CD4-positive, alpha-beta T cell (primary cell): ENCODE measurements at regions not wholly inside any gene's neighbourhood (a gene's known extent, or its start where the extent isn't known, plus 50 kb on each side); places are given as distances from the start of the nearest gene placed in this dataset.

Source experiments
- ATAC-seq: fragments of 200-7000 bp; cut with Tn5 transposase; one replicate; pipeline ENCODE4 v1.10.0; 2022; ENCODE audit warnings: mild to moderate bottlenecking; ENCODE audit not compliant: poor library complexity
- CTCF ChIA-PET: fragments of 350-600 bp; sonication (Branson Sonifier 250); formaldehyde crosslinking; loops from one replicate; lab custom pipeline; 2021; ENCODE audit warnings: antibody characterized with exemption, inconsistent platforms; lab: Charles Lee
- POLR2A ChIA-PET: fragments of 350-600 bp; sonication (Branson Sonifier 250); formaldehyde crosslinking; loops from one replicate; lab custom pipeline; 2021; ENCODE audit warnings: antibody characterized with exemption, inconsistent platforms; lab: Charles Lee
- DNase-seq, 14 experiments: peaks; one replicate each; pipeline ENCODE4 v3.0.0-alpha.2; 2013 to 2020; ENCODE audit warnings: mixed read lengths in 2 of 14
- H3K27ac ChIP-seq, 2 donors: one replicate each; pipeline versions ENCODE4 v1.5.1 to v1.7.0; 2013; ENCODE audit warnings: low read length in 2 of 2, low read depth in 1 of 2, mild to moderate bottlenecking in 1 of 2
- H3K27me3 ChIP-seq, 2 experiments: 1 replicate in 1 of 2; 2 replicates in 1 of 2; pipeline versions ENCODE4 v1.6.1 to v1.7.0; 2013; ENCODE audit warnings: low read length in 2 of 2, control low read depth in 1 of 2, mild to moderate bottlenecking in 1 of 2, moderate library complexity in 1 of 2; ENCODE audit not compliant: insufficient read depth in 2 of 2, control insufficient read depth in 1 of 2
- H3K36me3 ChIP-seq: one replicate; pipeline ENCODE4 v1.6.1; 2013; ENCODE audit warnings: low read length, control low read depth; ENCODE audit not compliant: insufficient read depth
- H3K4me1 ChIP-seq: one replicate; pipeline ENCODE4 v1.6.1; 2013; ENCODE audit warnings: low read length, control low read depth; ENCODE audit not compliant: insufficient read depth
- H3K4me3 ChIP-seq: one replicate; pipeline ENCODE4 v1.5.1; 2013; ENCODE audit warnings: mild to moderate bottlenecking, low read length, moderate library complexity
- H3K9me3 ChIP-seq, 2 experiments: 1 replicate in 1 of 2; 2 replicates in 1 of 2; pipeline versions ENCODE4 v1.6.1 to v1.7.0; 2013; ENCODE audit warnings: low read length in 2 of 2, mild to moderate bottlenecking in 2 of 2, control low read depth in 1 of 2, moderate library complexity in 1 of 2; ENCODE audit not compliant: control insufficient read depth in 1 of 2, insufficient read depth in 1 of 2
- H3K27ac Mint-ChIP-seq: one replicate; pipeline ENCODE4 v1.8.0; 2020; ENCODE audit warnings: mixed read lengths
- H3K27me3 Mint-ChIP-seq: one replicate; pipeline ENCODE4 v1.8.0; 2021; ENCODE audit warnings: mixed read lengths
- H3K36me3 Mint-ChIP-seq: one replicate; pipeline ENCODE4 v1.8.0; 2021; ENCODE audit warnings: low read depth, mixed read lengths
- H3K4me1 Mint-ChIP-seq: one replicate; pipeline ENCODE4 v1.8.0; 2021; ENCODE audit warnings: low read depth, mixed read lengths
- H3K4me3 Mint-ChIP-seq: one replicate; pipeline ENCODE4 v1.8.0; 2020; ENCODE audit warnings: mild to moderate bottlenecking, mixed read lengths
- H3K9me3 Mint-ChIP-seq: one replicate; pipeline ENCODE4 v1.8.0; 2020; ENCODE audit warnings: mixed read lengths
- CTCF ChIP-seq: fragments of 200-600 bp; IDR thresholded peaks from one replicate; pipeline ENCODE4 v1.8.0; 2022; ENCODE audit warnings: antibody characterized with exemption, mild to moderate bottlenecking
- intact Hi-C, 2 experiments: fragments of 100-400 bp; cut with DNase I in 1 of 2; cut with micrococcal nuclease in 1 of 2; formaldehyde crosslinking; loops; one replicate each; pipeline versions ENCODE4 v1.15.1 to v1.9.0; 2023 to 2025; cut with DNase I, micrococcal nuclease

GRCh38 chr9:79357194-79357593 lies 214.6 kb upstream of the TLE4 start:
- intact Hi-C loops: no loop called here
- Mint-ChIP-seq H3K36me3 (no peaks in the 10 kb centered on the region), H3K27me3 (peaks cover 4% of the 10 kb centered on the region), H3K4me1 (no peaks in the 10 kb centered on the region), H3K9me3 (no peaks in the 10 kb centered on the region), H3K27ac (no peak overlapping the region), H3K4me3 (no peak overlapping the region)
- DNase-seq (no peak), ATAC-seq (no peak)
- Histone ChIP-seq H3K4me3 (no peak overlapping the region), H3K27ac (no peak overlapping the region), H3K4me1 (no peaks in the 10 kb centered on the region), H3K27me3 (peaks cover 0 to 8% of the 10 kb centered on the region in 2 experiments), H3K36me3 (no peaks in the 10 kb centered on the region), H3K9me3 (no peaks in the 10 kb centered on the region)
- CTCF ChIA-PET: no interaction called here
- POLR2A ChIA-PET: no interaction called here
- no peak for TF ChIP-seq CTCF

- Mint-ChIP-seq H3K36me3 (no peaks in the 10 kb centered on the region), H3K4me3 (no peak overlapping the region), H3K27ac (no peak overlapping the region), H3K27me3 (peaks cover 4% of the 10 kb centered on the region), H3K4me1 (no peaks in the 10 kb centered on the region), H3K9me3 (no peaks in the 10 kb centered on the region)
- ATAC-seq: no peak
- intact Hi-C loops: no loop called here
- H3K27ac ChIP-seq: no peak overlapping the region
- no peaks in the 10 kb centered on the region for H3K36me3 ChIP-seq
- no peak for TF ChIP-seq CTCF
- POLR2A ChIA-PET: no interaction called here
- H3K9me3 ChIP-seq: no peaks in the 10 kb centered on the region
- H3K4me3 ChIP-seq: no peak overlapping the region
- H3K4me1 ChIP-seq: no peaks in the 10 kb centered on the region
- peak in 2 of 14 experiments; percentile 26 to 31 for DNase-seq
- H3K27me3 ChIP-seq: peaks cover 0 to 10% of the 10 kb centered on the region in 2 experiments
- CTCF ChIA-PET: no interaction called here
Measured at GRCh38 chr9:79357616-79358015, 214.1 kb upstream of the TLE4 start.

GRCh38 chr9:79360387-79361347 lies 211.1 kb upstream of the TLE4 start:
- Mint-ChIP-seq H3K9me3 (no peaks in the 10 kb centered on the region), H3K36me3 (no peaks in the 10 kb centered on the region), H3K27me3 (peaks cover 4% of the 10 kb centered on the region), H3K4me3 (no peak overlapping the region), H3K4me1 (no peaks in the 10 kb centered on the region), H3K27ac (no peak overlapping the region)
- H3K27me3 ChIP-seq: peaks cover 0 to 10% of the 10 kb centered on the region in 2 experiments
- H3K36me3 ChIP-seq: no peaks in the 10 kb centered on the region
- no peak overlapping the region for H3K27ac ChIP-seq
- POLR2A ChIA-PET: no interaction called here
- ATAC-seq (no peak), DNase-seq (no peak)
- H3K9me3 ChIP-seq: no peaks in the 10 kb centered on the region
- intact Hi-C loops: no loop called here
- CTCF ChIA-PET: interaction anchor here (1.0 kb wide), 1 partner anchor 411 kb away, joined by 3 read pairs; no protein-coding TSS in a partner anchor
- no peak overlapping the region for H3K4me3 ChIP-seq
- no peaks in the 10 kb centered on the region for H3K4me1 ChIP-seq
- TF ChIP-seq CTCF: no peak
